NCI-H1436 (cell line): ENCODE measurements at regions not wholly inside any gene's neighbourhood (a gene's known extent, or its start where the extent isn't known, plus 50 kb on each side); places are given as distances from the start of the nearest gene placed in this dataset.
"Not testable (repeated sequence)": the region's sequence is repeated elsewhere in the genome, so short reads cannot be mapped to it uniquely, and the experiment has no call there.

Experiments
- DNase-seq: peaks from one replicate; lab custom pipeline; 2025; lab: John Stamatoyannopoulos, UW

DNA sequence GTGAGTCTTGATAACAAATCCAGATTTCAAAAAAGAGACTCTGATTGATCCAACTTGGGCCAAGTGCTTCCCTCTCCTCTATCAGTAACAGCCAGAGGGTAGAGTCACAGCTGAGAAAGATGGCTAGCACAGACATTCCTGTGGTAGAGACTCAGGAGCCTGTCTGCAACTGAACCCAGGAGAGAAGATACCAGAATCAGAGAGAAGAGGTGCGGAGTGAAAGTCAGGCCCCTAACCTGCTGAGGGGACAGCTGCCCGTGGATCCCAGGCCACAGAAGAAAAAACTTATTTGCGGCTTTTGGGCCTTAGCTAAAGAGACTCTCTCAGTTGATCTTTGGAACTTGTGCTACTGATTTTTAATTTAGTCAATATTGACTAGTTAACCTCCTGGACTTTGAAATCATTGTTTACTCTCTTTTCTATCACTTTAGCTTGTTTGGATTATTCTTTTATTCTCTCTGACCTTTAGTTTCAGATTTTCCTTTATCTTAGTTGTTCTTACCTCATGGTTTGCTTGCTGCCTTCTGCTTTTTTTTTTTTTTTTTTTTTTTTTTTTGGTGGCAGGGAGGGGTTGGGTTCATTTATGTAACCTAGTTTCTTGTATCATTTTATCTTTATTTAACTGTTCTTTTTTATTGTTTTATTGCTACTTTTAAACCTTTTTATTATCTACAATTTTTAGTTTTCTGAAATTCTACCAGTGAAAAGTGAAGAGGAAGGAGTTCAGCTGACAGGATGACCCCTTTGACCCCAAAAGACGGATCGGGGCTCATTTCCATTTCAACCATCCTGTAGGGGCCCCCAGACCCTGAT lies 154.9 kb upstream of the KRR1 start:
- no peak for DNase-seq

DNA sequence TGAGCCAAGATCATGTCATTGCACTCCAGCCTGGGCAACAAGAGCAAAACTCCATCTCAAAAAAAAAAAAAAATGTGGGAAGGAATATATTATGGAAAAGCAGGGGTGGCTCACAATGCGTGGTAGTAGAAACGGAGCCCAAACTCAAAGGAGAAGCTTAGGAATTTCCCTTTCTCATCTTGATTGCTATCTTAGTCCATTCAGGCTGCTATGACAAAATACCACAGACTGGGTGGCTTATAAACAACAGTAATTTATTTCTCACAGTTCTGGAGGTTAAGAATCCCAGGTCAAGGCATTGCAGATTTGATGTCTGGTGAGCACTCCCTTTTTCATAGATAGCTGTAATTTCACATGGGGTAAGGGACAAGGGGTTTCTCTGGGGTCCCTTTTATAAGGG lies 153.8 kb upstream of the KRR1 start:
- no peak for DNase-seq

DNA sequence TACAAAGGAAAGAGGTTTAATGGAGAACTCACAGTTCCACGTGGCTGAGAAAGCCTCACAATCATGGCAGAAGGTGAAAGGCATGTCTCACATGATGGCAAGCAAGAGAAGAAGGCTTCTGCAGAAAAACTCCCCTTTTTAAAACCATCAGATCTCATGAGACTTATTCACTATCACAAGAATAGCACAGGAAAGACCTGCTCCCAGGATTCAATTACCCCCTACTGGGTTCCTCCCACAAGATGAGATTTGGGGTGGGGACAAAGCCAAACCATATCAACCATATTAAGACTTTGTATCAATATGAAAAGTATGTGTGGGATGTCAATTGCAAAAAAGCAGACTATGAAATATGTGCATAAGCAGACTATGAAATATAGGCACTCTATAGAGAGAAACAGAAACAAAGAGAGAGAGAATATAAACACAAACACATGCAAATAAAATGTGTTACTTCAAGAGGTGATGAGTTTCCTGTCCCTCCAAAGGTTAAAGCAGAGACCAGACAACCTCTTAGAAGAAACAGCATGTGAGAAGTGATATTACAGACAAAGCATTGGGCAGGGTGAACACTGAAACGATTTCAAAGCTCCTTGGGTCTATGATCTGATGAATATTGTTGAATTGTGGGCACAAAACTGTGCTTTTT lies 151.2 kb upstream of the KRR1 start:
- DNase-seq, result no peak

DNA sequence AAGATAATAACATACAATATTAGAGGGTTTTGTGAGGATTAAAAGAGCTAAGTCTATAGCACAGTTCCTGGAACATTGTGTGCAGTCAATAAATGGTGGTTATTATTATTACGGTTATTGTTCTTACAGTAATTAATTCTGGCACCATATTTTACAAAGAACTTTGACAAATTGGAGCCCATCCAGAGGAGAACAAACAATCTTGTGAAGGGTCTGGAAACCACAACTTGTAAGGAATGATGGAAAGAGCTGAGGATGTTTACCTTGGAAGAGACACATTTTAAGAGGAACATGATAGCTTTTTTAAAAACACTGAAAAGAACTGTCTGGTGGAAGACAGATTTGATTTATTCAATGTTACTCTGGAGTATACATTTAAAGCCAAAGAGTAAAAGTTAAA lies 150.5 kb upstream of the KRR1 start:
- no peak for DNase-seq

DNA sequence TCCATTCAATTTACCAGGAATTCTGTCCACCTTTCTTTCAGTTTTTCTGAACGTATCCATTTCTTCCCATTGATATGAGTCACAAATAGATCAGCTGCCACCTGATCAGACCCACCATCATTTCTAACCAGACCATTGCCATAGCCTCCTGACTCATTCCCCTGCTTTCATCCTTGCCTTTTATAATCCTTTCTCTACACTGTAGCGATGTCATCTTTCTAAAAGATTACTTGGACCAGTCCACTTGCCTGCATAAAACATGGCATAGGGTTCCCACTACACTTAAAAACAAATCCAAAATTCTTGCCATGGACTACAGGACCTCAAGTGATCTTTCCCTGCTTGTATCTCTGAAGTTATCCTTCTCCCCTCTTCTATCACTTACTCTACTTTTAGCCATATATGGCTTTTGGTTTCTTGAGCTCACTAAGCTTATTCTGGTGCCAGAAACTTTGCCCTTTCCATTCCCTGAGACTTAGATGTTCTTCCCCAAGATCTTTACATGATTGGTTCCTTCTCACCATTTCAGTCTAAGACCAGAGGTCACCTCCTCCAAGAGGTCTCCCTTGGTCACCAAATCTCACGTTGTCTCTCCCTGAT lies 149.5 kb upstream of the KRR1 start:
- no peak for DNase-seq

DNA sequence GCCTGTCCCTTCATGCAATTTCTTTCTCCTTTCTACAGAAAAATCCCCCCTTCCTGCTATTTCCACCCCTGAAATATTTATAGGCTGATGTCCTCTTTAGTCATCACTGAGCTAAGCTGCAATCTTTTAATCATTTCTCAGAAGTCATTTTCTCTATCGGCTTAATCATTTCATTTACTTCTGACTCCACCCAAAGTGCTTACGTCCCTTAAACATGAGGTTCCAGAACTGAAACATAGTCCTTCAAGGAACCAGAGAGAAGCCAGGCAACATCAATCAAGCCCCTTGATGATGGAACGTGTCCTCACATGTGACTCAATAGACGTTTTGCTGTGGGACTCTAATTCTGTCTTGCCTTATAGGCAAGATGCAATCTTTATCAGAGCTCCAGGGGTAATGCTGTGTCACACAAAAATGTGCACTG lies 148.7 kb upstream of the KRR1 start:
- no peak for DNase-seq

DNA sequence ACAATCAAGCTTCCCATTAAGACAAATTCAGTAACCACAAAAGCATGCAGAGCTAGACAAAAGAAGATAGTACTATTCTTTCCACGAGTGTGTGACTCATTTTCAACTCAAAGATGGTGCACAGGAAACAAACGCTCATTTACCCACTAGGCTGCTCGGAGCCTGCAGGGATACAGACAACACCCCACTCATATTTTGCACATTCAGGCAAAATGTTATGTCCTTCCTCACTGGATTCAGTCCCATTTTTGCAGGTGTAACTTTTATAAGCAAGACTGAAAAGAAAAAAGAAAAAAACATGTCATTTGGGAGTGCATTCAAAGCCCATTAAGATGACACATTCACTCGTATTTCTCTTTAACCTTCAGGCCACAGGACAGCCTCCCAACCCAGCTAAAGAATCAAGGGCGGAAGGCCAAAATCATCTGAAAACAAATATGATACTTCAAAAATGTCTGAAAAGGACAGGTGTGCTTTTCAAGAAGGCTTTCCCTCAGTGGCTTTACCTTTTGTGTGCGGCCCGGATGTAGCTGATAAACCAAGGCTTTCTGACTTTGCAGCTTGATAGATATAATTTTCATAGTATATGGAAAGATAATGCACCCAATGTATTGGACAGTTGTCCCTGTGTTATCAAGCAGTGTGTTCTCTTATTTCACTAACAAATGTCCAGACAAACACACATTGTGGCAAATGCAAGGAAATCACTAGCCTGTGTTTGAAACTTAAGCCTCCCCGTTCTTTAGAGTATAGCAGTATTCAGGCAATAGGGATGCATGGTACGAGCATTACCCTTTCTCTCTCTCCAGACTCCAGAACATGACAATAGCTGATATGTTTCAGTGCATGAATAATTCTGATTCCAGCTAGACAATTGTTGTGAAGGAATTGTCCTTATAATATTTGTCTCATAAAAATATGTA lies 147.8 kb upstream of the KRR1 start:
- peak; percentile 12 for DNase-seq

DNA sequence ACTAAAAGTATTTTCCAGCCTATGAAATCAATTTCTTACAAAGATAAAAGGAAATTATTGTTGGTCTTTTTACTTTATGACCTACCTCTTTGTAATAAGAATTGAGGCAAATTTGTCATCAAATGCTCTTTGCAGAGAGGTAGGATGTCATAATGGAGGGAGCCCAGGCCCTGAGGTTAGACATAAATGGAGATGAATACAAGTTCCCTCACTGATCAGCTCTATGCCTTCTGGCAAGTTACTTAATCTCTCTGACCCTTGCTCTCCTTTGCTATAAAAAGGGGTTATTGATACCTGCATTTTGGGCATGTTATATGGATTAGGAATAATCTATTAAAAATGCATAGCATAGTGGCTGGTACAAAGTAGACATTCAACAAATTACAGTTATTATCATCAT lies 146.9 kb upstream of the KRR1 start:
- DNase-seq, result no peak

DNA sequence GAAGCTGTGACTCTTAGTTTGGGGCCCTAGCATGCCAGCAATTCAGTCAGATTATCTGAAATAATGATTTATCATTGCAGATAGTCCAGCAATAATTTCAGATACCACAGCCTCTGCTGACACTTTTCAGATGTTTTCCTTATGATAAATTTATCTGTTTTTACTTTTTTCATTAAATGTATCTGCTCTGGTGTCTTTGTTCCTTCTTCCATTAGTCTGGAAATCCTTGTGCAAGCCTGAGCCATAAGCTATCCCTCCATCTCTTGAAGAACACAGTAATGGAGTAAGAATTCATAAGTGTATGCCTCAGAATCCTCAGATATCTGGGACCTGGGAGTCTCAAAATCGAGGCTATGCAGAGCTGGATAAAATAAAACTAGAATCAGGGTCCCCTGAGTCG lies 146.4 kb upstream of the KRR1 start:
- DNase-seq, result no peak

DNA sequence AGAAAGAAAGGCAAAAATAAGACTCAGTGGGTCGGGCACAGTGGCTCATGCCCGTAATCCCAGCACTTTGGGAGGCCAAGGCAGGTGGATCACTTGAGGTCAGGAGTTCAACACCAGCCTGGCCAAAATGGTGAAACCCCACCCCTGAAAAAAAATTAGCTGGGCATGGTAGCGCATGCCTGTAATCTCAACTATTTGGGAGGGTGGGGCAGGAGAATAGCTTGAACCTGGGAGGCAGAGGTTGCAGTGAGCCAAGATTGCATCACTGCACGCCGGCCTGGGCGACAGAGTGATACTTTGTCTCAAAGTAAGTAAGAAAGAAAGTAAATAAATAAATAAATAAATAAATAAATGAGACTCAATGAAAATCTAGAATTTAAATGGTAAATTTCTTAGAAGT lies 145.9 kb upstream of the KRR1 start:
- DNase-seq, result not testable (repeated sequence)

DNA sequence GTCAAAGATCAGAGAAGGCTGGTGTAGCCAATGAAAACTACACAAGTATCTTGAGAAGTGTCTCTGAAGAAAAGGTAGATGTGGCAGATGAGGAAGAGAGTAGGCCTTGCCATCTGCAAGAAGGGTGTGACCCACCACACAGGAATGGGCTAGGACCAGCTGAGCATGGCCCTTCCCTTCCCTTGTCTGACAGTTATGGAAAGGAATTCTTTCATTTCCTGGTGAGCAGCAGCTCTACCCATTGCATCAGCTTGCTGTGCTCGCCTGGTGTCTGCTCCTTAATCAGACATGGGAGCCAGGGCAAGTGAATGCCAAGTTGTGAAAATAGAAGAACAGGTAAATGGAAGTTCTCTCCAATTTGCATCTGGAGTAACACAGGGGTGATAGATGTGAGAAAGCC lies 145.2 kb upstream of the KRR1 start:
- DNase-seq, result no peak

DNA sequence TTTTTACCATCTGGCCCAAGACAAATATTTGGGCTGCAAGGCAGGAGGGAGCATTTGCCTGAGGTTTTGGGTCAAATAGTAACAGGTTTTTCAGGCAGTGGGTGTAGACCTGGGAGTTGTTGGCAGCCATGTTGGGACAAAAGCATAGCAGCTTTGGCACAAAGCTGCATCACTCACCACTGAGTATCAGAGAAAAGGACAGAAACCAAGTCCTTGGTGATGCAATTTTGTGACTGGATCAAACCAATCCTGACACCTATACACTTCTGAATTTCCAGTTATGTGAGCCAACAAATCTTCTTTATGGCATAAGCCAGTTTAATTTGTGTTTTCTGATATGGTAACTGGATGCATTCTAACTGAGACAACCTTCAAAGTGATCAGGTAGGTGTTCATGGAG lies 144.8 kb upstream of the KRR1 start:
- DNase-seq, result no peak

DNA sequence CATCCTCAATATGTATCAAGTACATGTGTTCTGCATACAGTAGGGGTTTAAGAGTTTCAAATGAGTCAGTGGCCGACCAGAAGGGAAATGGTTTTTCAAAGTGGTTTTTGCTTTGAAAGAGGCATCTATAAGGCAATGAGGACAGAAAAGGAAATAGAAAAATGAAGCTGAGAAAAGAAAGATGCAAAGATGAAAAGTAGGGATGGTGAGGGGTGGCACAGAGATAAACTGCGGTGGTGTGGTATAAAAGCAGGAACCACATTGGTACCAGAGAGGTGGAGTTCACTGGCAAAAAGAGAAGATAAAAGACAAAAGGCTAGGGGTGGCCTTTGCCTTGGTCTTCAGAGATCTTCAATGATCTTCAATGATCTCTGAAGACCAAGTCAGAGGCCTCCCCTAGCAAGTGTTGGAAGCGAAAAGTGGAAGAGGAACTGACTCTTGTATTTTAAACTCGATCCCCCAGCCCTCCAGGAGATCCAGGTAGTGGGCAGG lies 144.0 kb upstream of the KRR1 start:
- DNase-seq, result no peak

DNA sequence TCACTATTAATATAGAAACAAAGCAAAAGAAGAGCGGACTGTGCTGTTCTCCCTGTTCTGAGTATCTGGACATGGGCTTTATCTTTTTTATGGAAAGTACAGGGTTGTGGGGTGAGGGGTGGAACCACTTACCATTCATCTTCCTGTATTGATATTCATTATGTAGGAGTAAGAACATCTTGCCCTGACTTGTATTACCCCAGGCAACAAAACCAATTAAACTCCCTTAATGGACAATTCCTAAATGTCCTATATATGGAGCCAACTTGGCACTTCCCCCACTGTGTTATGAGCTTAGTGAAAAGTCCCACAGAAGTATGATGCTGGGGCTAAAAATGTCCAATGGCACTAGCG lies 139.9 kb upstream of the KRR1 start:
- DNase-seq, result no peak

DNA sequence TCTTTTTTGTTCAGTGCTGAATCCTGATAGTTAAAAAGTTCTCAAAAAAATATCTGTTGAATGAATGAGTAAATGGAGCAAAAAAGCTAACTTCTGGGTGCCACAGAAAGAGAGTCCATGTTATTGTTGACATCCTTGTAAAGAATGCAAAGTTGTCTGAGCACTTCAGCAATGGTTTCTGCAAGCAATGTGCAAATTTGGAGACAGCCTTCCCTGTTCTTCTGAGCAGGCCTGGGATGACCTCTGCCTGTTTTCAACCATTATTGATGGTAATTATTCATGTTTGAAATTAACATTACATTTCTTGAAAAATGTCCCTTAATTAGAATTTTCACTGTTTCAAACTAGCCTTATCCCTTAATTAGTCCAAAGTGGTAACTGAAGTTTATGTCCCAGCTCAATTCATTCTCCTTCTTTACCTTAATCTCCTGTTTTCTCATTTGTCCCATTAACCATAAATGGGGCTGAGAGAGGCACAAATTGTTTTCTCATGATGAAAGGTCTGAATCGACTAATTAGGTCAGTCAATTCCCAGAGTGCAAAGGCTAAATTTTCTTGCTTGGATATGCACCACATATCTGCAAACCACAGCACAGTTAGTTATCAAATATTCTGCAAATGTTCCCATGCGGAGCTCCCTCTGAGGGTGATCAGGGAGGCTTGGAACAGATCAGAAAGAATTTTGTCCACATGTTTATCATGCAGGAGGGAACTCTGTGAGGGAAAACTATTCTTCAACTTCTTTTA lies 139.4 kb upstream of the KRR1 start:
- no peak for DNase-seq

DNA sequence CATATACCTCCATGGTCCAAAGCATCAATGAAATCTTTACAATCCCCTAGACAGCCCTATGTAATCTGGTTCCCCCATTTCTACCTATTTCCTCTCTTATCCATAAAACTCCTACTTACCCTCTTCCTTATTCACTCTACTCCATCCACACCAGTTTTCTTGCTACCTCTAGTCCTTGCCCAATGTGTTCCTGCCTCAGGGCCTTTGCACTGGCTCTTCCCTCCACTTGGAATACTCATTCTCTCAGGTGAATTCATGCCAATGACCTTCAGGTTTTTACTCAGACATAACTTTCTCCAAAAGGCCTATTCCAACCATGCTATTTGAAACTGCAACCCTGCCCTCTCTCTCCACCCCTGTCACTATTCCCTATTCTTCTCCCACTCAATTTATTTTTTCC lies 138.7 kb upstream of the KRR1 start:
- DNase-seq, result no peak

DNA sequence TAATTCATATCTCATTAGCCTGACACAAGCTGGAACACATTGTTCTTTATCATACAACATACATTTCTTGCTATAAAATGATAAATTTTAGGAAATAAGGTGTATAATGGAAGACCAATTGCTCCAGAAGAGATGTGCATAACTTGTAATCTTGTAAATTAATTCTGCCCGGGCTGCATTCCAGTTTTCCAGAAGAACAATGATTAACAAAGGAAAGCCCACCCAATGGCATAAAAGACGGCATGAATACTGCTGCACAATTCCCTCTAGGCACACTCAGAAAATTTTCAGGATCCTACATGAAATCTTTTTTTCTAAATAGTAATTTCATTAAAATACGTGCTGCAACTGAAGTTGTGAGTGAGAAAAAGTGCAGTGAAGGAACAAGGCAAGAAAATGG lies 137.4 kb upstream of the KRR1 start:
- no peak for DNase-seq

DNA sequence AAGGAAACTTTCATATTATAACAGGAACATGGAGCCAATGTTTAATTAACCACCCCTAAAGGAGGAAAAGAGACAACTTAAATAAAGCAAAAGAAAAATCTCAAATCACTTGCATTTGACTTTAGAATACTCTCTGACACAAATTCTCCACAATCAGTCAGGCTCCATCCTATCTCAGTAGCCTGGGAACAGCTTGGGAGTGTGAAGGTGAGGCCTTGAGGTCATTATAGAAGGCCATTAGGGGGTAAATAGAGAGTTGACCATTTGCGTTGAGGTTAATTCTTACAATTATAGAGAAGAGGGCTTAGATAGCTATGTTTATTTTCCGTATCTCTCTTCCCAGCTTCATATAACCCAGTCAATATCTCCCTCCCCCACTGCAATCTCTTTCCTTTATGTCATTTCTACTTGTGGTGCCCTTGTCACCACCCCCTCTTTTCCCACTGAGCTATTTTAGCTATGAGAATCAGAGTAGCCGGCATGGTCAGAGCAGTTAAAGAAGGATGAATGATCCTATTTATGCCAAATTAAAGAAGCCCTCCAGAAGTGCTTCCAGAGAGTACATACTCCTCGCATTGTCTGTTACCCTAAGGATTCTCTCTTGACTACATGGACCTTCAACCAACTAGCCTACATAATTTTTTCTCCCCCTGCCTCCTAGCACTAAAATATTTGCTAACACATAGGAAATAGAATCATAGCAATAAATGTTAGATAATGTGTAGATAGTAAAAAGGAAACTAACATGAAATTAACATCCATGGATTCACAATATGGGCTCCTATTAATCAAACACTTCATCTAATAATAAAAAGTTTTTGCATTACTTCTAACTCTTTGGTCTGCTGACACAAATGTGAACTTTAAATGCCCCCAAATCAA lies 135.2 kb upstream of the KRR1 start:
- DNase-seq, result no peak

DNA sequence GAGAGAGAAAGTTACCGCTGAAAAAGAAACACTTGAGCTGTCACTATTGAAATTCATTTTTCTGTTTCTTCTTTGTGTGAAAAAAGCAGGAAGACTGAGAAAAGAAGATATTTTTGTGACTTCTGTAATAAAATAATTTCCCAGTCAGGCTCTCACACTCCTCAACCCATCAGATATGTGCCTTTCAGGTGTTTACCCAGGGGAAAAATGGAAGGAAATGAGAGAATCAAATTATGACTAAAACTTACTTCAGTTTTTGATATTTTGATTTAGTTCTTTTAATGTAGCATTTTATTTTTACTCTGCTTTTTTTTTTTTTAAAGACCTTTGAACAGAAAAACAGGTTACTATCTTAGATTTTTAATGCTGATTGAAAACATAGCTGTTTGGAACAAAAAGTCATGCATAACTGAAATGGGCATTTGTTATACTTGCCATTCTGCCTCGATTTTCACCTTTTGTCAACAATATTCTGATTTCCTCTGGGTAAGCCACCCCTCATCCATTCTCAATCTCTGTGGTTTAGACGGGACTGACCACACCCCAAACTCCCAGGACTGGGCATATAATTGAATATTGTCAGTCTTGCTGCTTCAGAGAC lies 133.2 kb upstream of the KRR1 start:
- no peak for DNase-seq

DNA sequence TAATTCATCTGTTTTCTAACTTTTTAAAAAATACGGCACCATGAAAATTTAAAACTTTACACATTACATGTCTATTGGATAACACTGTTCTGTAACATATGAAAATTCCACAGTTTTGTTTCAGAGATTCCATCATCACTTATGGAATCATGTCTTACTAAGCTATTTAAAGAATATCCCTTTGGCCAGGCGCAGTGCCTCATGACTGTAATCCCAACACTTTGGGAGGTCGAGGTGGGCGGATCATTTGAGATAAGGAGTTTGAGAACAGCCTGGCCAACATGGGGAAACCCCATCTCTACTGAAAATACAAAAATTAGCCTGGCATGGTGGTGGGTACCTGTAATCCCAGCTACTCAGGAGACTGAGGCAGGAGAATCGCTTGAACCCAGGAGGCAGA lies 131.7 kb upstream of the KRR1 start:
- DNase-seq, result not testable (repeated sequence)
